Stomach (tissue), 8 donors: ENCODE measurements at regions not wholly inside any gene's neighbourhood (a gene's known extent, or its start where the extent isn't known, plus 50 kb on each side); places are given as distances from the start of the nearest gene placed in this dataset.

ENCODE experiments used
- DNase-seq, 2 donors: peaks; one replicate each; pipeline versions ENCODE4 v3.0.0 to v3.0.0-alpha.2; 2013 to 2019
- H3K27ac ChIP-seq, 5 donors: fragments of 200-600 bp in 4 of 5; sonication (generic) in 4 of 5; one replicate each; pipeline ENCODE4 v1.5.1; 2013 to 2019; ENCODE audit warnings: mild to moderate bottlenecking in 1 of 5, moderate library complexity in 1 of 5
- H3K27me3 ChIP-seq, 3 donors: fragments of 200-600 bp; sonication (generic); one replicate each; pipeline ENCODE4 v1.5.1; 2017 to 2019; ENCODE audit warnings: mixed run types in 1 of 3
- H3K36me3 ChIP-seq, 4 donors: fragments of 200-600 bp; sonication (generic); 1 replicate in 3 of 4; 2 replicates in 1 of 4; pipeline ENCODE4 v1.5.1; 2016 to 2019
- H3K4me1 ChIP-seq, 4 donors: fragments of 200-600 bp; sonication (generic); one replicate each; pipeline ENCODE4 v1.5.1; 2016 to 2019
- H3K4me3 ChIP-seq, 4 donors: fragments of 200-600 bp; sonication (generic) in 3 of 4; one replicate each; pipeline ENCODE4 v1.5.1; 2016 to 2019; ENCODE audit warnings: mild to moderate bottlenecking in 1 of 4
- H3K9me3 ChIP-seq, 4 donors: fragments of 200-600 bp; sonication (generic); one replicate each; pipeline ENCODE4 v1.5.1; 2016 to 2019
- CTCF ChIP-seq, 7 experiments: fragments of 450-650 bp in 4 of 7; fragments of 200-600 bp in 3 of 7; sonication (generic) in 3 of 7; IDR thresholded peaks; one replicate each; pipeline ENCODE4 v1.5.1; 2016 to 2019; ENCODE audit warnings: antibody characterized with exemption in 7 of 7, control low read depth in 2 of 7, mild to moderate bottlenecking in 1 of 7
- EP300 ChIP-seq: sonication (generic); formaldehyde crosslinking; IDR thresholded peaks from one replicate; pipeline ENCODE4 v1.6.1; 2017; ENCODE audit warnings: antibody characterized with exemption
- POLR2A ChIP-seq, 4 donors: fragments of 450-650 bp; IDR thresholded peaks; one replicate each; pipeline ENCODE4 v1.6.1; 2016; ENCODE audit warnings: antibody characterized with exemption in 4 of 4, control low read depth in 2 of 4, mild to moderate bottlenecking in 1 of 4, moderate library complexity in 1 of 4
- POLR2AphosphoS5 ChIP-seq, 3 donors: sonication (generic); formaldehyde crosslinking; IDR thresholded peaks; one replicate each; pipeline ENCODE4 v1.6.1; 2016; ENCODE audit warnings: antibody characterized with exemption in 3 of 3
- WGBS, 5 donors: extraction: QIAGEN DNeasy Blood & Tissue Kit in 3 of 5; methylation state at CpG; one replicate each; pipeline versions ENCODE4 v1.1.5 to v1.1.7; 2013 to 2018; 5-methylcytosine and 5-hydroxymethylcytosine counted together
- intact Hi-C: fragments of 100-400 bp; cut with DNase I; formaldehyde crosslinking; loops from one replicate; pipeline ENCODE4 v1.15.1; 2023; ENCODE audit warnings: low total_unique reads
- donor health status: healthy with polysubstance abuse.
- donor health status: Bipolar disorder and iron deficiency.
- donor health status: healthy.

- Histone ChIP-seq H3K36me3 (no peaks in the 10 kb centered on the region), H3K9me3 (peaks cover 0 to 6% (median 2%) of the 10 kb centered on the region in 4 donors), H3K27me3 (no peaks in the 10 kb centered on the region), H3K27ac (no peak overlapping the region), H3K4me1 (no peaks in the 10 kb centered on the region), H3K4me3 (no peak overlapping the region)
- DNase-seq: no peak
- WGBS, 5 donors: 17 to 27% (median 21%) methylated on average over 3 of the region's 3 CpGs
- intact Hi-C loops: no loop called here
- TF ChIP-seq CTCF (IDR thresholded peaks at IDR 0.05) (no peak), POLR2A (IDR thresholded peaks at IDR 0.05) (no peak), EP300 (no peak), POLR2AphosphoS5 (IDR thresholded peaks at IDR 0.05) (no peak)
These were observed 475.4 kb upstream of the SEL1L start for GRCh38 chr14:82009076-82009475.

- intact Hi-C loops: no loop called here
- WGBS, 5 donors: 58 to 71% (median 63%) methylated on average over 2 of the region's 2 CpGs
- H3K27ac ChIP-seq: no peak overlapping the region
- peaks cover 0 to 6% (median 2%) of the 10 kb centered on the region in 4 donors for H3K9me3 ChIP-seq
- no peaks in the 10 kb centered on the region for H3K4me1 ChIP-seq
- TF ChIP-seq CTCF (IDR thresholded peaks at IDR 0.05) (no peak), EP300 (no peak), POLR2A (IDR thresholded peaks at IDR 0.05) (no peak), POLR2AphosphoS5 (IDR thresholded peaks at IDR 0.05) (no peak)
- no peak overlapping the region for H3K4me3 ChIP-seq
- no peak for DNase-seq
- no peaks in the 10 kb centered on the region for H3K27me3 ChIP-seq
- H3K36me3 ChIP-seq: no peaks in the 10 kb centered on the region
These were observed 476.3 kb upstream of the SEL1L start for GRCh38 chr14:82009993-82010392.

GRCh38 chr14:82011460-82011859 lies 477.8 kb upstream of the SEL1L start:
- 87 to 100% (median 91%) methylated on average over 2 to 3 of the region's 3 CpGs for WGBS, 5 donors

GRCh38 chr14:82029038-82029437 lies 495.4 kb upstream of the SEL1L start:
- Histone ChIP-seq H3K9me3 (peaks cover 0 to 15% (median 5%) of the 10 kb centered on the region in 4 donors), H3K36me3 (no peaks in the 10 kb centered on the region), H3K27ac (no peak overlapping the region), H3K4me1 (no peaks in the 10 kb centered on the region), H3K4me3 (no peak overlapping the region), H3K27me3 (no peaks in the 10 kb centered on the region)
- TF ChIP-seq POLR2A (IDR thresholded peaks at IDR 0.05): no peak
- TF ChIP-seq CTCF (IDR thresholded peaks at IDR 0.05): no peak
- TF ChIP-seq POLR2AphosphoS5 (IDR thresholded peaks at IDR 0.05): no peak
- TF ChIP-seq EP300: no peak
- WGBS, 5 donors: 58 to 85% (median 67%) methylated on average over 1 of the region's 1 CpG
- intact Hi-C loops: no loop called here
- no peak for DNase-seq

More at GRCh38 chr14:82011460-82011859, 477.8 kb upstream of the SEL1L start:
- intact Hi-C loops: no loop called here
- no peaks in the 10 kb centered on the region for H3K36me3 ChIP-seq
- no peak for TF ChIP-seq CTCF (IDR thresholded peaks at IDR 0.05)
- no peak for TF ChIP-seq POLR2AphosphoS5 (IDR thresholded peaks at IDR 0.05)
- no peak for TF ChIP-seq EP300
- TF ChIP-seq POLR2A (IDR thresholded peaks at IDR 0.05): no peak
- no peak overlapping the region for H3K4me3 ChIP-seq
- no peak overlapping the region for H3K27ac ChIP-seq
- no peaks in the 10 kb centered on the region for H3K4me1 ChIP-seq
- H3K27me3 ChIP-seq: no peaks in the 10 kb centered on the region
- DNase-seq: no peak
- peaks cover 0 to 6% (median 2%) of the 10 kb centered on the region in 4 donors for H3K9me3 ChIP-seq
